ENCODE measurements at regions not wholly inside any gene's neighbourhood (a gene's known extent, or its start where the extent isn't known, plus 50 kb on each side); places are given as distances from the start of the nearest gene placed in this dataset.

DNA sequence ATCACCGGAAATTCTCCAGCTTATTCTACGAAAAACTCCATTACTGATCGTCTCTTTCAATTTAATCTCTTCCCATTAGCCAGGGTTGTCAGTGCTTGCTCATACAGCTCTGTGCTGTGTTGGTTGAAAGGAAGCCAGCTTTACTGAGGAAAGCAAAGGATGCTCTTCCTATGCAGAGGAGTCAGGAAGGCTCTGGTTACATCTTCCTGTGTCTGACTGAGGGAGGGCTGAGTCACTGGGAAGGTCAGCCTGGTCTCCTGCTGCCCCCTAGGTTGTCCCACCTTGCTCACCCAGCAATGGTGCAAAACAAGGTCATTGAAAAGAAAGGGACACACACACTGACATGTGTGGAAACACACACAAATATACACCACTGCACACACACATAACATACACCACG is 975.6 kb downstream of the DCDC2C start:
- TF ChIP-seq SP1 (IDR thresholded peaks at IDR 0.05; ENCODE audit: low read depth) (no peak), POLR2A (IDR thresholded peaks at IDR 0.05; ENCODE audit: borderline replicate concordance, extremely low read depth, insufficient read depth, insufficient read length) (no peak)
- TF ChIP-seq, protein P1, sequence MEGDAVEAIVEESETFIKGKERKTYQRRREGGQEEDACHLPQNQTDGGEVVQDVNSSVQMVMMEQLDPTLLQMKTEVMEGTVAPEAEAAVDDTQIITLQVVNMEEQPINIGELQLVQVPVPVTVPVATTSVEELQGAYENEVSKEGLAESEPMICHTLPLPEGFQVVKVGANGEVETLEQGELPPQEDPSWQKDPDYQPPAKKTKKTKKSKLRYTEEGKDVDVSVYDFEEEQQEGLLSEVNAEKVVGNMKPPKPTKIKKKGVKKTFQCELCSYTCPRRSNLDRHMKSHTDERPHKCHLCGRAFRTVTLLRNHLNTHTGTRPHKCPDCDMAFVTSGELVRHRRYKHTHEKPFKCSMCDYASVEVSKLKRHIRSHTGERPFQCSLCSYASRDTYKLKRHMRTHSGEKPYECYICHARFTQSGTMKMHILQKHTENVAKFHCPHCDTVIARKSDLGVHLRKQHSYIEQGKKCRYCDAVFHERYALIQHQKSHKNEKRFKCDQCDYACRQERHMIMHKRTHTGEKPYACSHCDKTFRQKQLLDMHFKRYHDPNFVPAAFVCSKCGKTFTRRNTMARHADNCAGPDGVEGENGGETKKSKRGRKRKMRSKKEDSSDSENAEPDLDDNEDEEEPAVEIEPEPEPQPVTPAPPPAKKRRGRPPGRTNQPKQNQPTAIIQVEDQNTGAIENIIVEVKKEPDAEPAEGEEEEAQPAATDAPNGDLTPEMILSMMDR (IDR thresholded peaks at IDR 0.05 in 2 of 3, conservative IDR thresholded peaks at IDR 0.05 in 1 of 3; ENCODE audit: borderline replicate concordance in 1 of 3, insufficient read depth in 1 of 3, low read depth in 2 of 3, low read length in 2 of 3) = no peak
